ENCODE measurements at regions not wholly inside any gene's neighbourhood (a gene's known extent, or its start where the extent isn't known, plus 50 kb on each side); places are given as distances from the start of the nearest gene placed in this dataset.

GRCh38 chr11:112336356-112336886 is 75.8 kb upstream of the PLET1 start:
- TF ChIP-seq CTCF (IDR thresholded peaks at IDR 0.05): no peak
- no peak for TF ChIP-seq POLR2AphosphoS5 (IDR thresholded peaks at IDR 0.05)

Data from transverse colon (tissue), 4 donors.